Bronchial epithelial cell (primary cell): ENCODE measurements at regions not wholly inside any gene's neighbourhood (a gene's known extent, or its start where the extent isn't known, plus 50 kb on each side); places are given as distances from the start of the nearest gene placed in this dataset.

ENCODE experiments used
- DNase-seq: peaks from one replicate; pipeline ENCODE4 v3.0.0-alpha.2; 2010; ENCODE audit warnings: low read depth
- FAIRE-seq: peaks from 2 replicates; lab custom pipeline; 2011; peaks lifted over from hg19 to GRCh38; lab: Jason Lieb, UNC
- H3K27me3 ChIP-seq: 2 replicates; pipeline ENCODE4 v1.5.1; 2011; ENCODE audit warnings: low read length; ENCODE audit not compliant: control insufficient read depth, insufficient read depth
- H3K36me3 ChIP-seq: 2 replicates; pipeline ENCODE4 v1.5.1; 2011; ENCODE audit warnings: low read length; ENCODE audit not compliant: control insufficient read depth, insufficient read depth
- H3K4me3 ChIP-seq: 2 replicates; pipeline ENCODE4 v1.5.1; 2011; ENCODE audit warnings: mild to moderate bottlenecking, low read depth, low read length, control low read depth
- CTCF ChIP-seq: IDR thresholded peaks from 2 replicates; pipeline ENCODE4 v1.5.1; 2011; ENCODE audit warnings: mild to moderate bottlenecking, moderate library complexity, low read length, control low read depth, inconsistent platforms; ENCODE audit not compliant: insufficient read depth, severe bottlenecking

DNA sequence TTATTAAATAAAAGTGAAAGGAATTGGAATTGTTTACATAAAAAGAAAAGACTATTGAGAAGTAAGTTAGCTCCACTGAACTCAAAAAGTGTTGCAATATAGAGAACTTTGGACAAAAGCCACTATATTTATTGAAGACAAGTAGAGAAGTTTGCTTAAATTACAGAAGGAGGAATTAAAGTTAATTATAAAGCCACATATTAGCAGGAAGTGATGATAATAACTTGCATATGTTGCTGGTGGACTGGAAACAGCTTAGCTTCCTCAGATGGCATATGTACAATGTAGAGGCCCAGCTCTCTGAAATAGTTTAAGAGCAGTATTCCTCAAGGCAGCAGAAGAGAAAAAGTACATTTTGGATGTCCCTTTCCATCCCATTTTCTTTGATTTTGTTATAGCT lies 400.7 kb downstream of the GATA3 start:
- FAIRE-seq = no peak
- no peak for DNase-seq
- H3K4me3 ChIP-seq = no peak overlapping the region
- H3K27me3 ChIP-seq = no peaks in the 10 kb centered on the region
- no peak for TF ChIP-seq CTCF
- H3K36me3 ChIP-seq = no peaks in the 10 kb centered on the region

DNA sequence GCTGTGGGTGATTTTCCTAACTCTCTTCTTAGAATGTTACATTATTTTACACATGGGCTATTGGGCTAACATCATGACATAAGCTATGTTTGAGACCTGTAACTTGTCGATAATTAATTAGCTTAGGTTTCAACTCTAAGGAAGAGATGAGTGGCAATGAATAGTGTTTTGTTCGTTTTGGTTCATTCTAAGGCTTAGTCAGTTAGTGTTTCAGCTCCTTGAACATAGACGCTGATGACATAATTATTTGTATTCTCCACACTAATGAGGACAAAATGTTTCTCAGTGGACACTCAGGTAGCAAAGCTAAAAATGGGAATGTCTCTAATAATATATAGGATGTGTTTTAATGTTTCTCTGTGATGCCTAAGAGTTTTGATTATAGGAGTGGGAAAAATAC lies 401.9 kb downstream of the GATA3 start:
- no peak overlapping the region for H3K4me3 ChIP-seq
- no peaks in the 10 kb centered on the region for H3K27me3 ChIP-seq
- DNase-seq = peak; percentile 74
- no peaks in the 10 kb centered on the region for H3K36me3 ChIP-seq
- no peak for TF ChIP-seq CTCF
- no peak for FAIRE-seq

DNA sequence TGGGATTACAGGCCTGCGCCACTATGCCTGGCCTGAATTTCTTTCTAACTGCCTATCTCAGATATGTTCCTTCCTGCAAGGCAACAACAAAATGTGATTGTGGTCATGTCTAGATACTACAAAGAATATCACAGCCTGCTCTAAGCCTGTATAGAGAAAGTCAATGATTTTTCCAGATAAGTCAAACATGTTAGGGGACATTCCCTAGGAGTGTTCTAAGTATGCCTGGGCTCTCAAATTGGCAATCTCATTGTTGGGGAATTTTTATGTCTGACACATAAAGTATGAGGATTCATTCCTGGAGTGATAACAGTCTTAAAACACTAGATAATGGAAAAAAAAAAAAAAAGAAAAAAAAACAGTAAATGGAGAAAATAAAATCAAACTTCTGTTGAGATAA lies 406.1 kb downstream of the GATA3 start:
- FAIRE-seq (no peak), DNase-seq (no peak)
- Histone ChIP-seq H3K27me3 (no peaks in the 10 kb centered on the region), H3K4me3 (no peak overlapping the region), H3K36me3 (no peaks in the 10 kb centered on the region)
- no peak for TF ChIP-seq CTCF

GRCh38 chr10:8462565-8462964 lies 408.1 kb downstream of the GATA3 start:
- no peaks in the 10 kb centered on the region for H3K27me3 ChIP-seq
- no peak overlapping the region for H3K4me3 ChIP-seq
- H3K36me3 ChIP-seq = no peaks in the 10 kb centered on the region
- no peak for TF ChIP-seq CTCF
- FAIRE-seq = no peak
- DNase-seq = peak; percentile 17

- DNase-seq (no peak), FAIRE-seq (no peak)
- no peak for TF ChIP-seq CTCF
- Histone ChIP-seq H3K4me3 (no peak overlapping the region), H3K36me3 (no peaks in the 10 kb centered on the region), H3K27me3 (no peaks in the 10 kb centered on the region)
Observed at GRCh38 chr10:8463853-8464252, 409.4 kb downstream of the GATA3 start.

- FAIRE-seq = no peak
- Histone ChIP-seq H3K4me3 (no peak overlapping the region), H3K27me3 (no peaks in the 10 kb centered on the region)
Observed at GRCh38 chr10:8468477-8468876, 414.0 kb downstream of the GATA3 start.

More at GRCh38 chr10:8468477-8468876, 414.0 kb downstream of the GATA3 start:
- no peaks in the 10 kb centered on the region for H3K36me3 ChIP-seq
- no peak for DNase-seq
- TF ChIP-seq CTCF = no peak
